Nephron (organoid): ENCODE measurements at regions not wholly inside any gene's neighbourhood (a gene's known extent, or its start where the extent isn't known, plus 50 kb on each side); places are given as distances from the start of the nearest gene placed in this dataset.
A peak's percentile ranks its signal among the peaks of the same experiment; 100 is the strongest.

Experiments
- H3K27ac Mint-ChIP-seq, 3 experiments: 2 replicates each; pipeline ENCODE4 v1.8.0; 2020; ENCODE audit warnings: mixed read lengths in 3 of 3, mild to moderate bottlenecking in 2 of 3, moderate library complexity in 1 of 3
- H3K27me3 Mint-ChIP-seq: 2 replicates; pipeline ENCODE4 v1.8.0; 2021; ENCODE audit warnings: low read depth, mild to moderate bottlenecking, moderate library complexity, mixed read lengths
- H3K36me3 Mint-ChIP-seq: 2 replicates; pipeline ENCODE4 v1.8.0; 2020; ENCODE audit warnings: low read depth, mixed read lengths
- H3K4me1 Mint-ChIP-seq: 2 replicates; pipeline ENCODE4 v1.8.0; 2020; ENCODE audit warnings: mixed read lengths
- H3K4me3 Mint-ChIP-seq, 3 experiments: 2 replicates each; pipeline ENCODE4 v1.8.0; 2020; ENCODE audit warnings: mild to moderate bottlenecking in 3 of 3, mixed read lengths in 3 of 3, moderate library complexity in 2 of 3
- H3K9me3 Mint-ChIP-seq: 2 replicates; pipeline ENCODE4 v1.8.0; 2020; ENCODE audit warnings: mixed read lengths
- CTCF ChIP-seq, 3 experiments: fragments of 200-600 bp; sonication (generic); IDR thresholded peaks; one replicate each; pipeline ENCODE4 v1.5.0; 2021; ENCODE audit warnings: antibody characterized with exemption in 3 of 3; ENCODE audit not compliant: unreplicated experiment in 3 of 3

DNA sequence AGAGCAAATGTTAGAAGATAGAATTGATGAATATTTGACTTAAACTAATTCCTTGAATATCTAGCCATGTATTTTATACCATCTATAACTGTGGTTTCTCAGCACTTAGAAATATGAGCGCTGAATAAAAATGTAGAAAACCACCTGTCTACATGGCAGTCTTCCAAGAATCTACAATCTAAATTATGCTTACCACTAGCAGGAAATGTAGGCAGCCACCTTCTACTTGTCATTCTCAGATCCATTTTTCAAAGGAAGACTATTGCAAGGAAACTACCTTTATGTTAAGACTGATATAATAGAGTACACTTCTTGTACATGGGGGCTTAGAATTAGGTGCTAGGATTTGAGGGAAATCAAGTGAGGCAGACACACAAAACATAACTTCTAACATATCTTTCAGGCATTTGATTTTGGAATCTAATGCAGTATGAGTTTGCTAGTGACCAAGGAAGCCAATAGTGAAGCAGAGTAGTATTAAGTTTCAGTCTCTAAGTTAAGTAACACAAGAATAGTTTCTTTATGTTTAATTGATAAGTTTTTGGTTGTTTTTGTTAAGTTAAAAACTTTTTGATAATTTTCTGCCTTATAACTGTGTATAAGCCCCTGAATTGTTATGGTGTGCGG, 175.9 kb upstream of the ITGA4 start:
- no peak for TF ChIP-seq CTCF (IDR thresholded peaks at IDR 0.05; ENCODE audit: unreplicated experiment in 3 of 3)
- Mint-ChIP-seq H3K9me3 (no peaks in the 10 kb centered on the region), H3K27ac (peak overlapping the region; percentile 6 to 59 (median 8)), H3K27me3 (no peaks in the 10 kb centered on the region), H3K36me3 (no peaks in the 10 kb centered on the region), H3K4me3 (no peak overlapping the region), H3K4me1 (peaks cover 22% of the 10 kb centered on the region)

GRCh38 chr2:181285116-181285515, 172.1 kb upstream of the ITGA4 start:
- H3K9me3 Mint-ChIP-seq, result no peaks in the 10 kb centered on the region
- no peak overlapping the region for H3K4me3 Mint-ChIP-seq
- H3K4me1 Mint-ChIP-seq, result peaks cover 16% of the 10 kb centered on the region
- TF ChIP-seq CTCF (IDR thresholded peaks at IDR 0.05; ENCODE audit: unreplicated experiment in 3 of 3), result no peak
- no peaks in the 10 kb centered on the region for H3K36me3 Mint-ChIP-seq
- no peak overlapping the region for H3K27ac Mint-ChIP-seq
- no peaks in the 10 kb centered on the region for H3K27me3 Mint-ChIP-seq

- no peaks in the 10 kb centered on the region for H3K9me3 Mint-ChIP-seq
- H3K36me3 Mint-ChIP-seq, result no peaks in the 10 kb centered on the region
Observed at GRCh38 chr2:181289698-181290097, 167.5 kb upstream of the ITGA4 start.

DNA sequence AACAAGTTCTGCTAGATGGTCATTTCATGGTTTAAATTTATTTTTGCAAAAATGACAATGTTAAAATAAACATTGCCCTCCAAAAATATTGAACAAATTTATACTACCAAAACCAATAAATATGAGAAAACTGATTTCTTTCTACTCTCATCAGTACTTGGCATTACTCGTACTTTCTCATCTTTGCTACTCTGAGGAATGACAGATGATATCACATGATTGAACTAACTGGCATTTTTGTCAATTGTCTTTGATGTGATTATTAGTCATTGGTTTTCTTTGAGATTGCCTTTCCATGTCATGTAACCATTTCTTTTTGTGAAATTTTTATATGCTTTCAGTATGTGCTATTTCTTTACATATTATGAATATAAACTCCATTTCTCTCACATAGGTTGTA, 167.0 kb upstream of the ITGA4 start:
- Mint-ChIP-seq H3K36me3 (no peaks in the 10 kb centered on the region), H3K4me3 (no peak overlapping the region), H3K27ac (no peak overlapping the region), H3K4me1 (no peaks in the 10 kb centered on the region), H3K9me3 (no peaks in the 10 kb centered on the region), H3K27me3 (no peaks in the 10 kb centered on the region)
- no peak for TF ChIP-seq CTCF (IDR thresholded peaks at IDR 0.05; ENCODE audit: unreplicated experiment in 3 of 3)

More at GRCh38 chr2:181289698-181290097, 167.5 kb upstream of the ITGA4 start:
- TF ChIP-seq CTCF (IDR thresholded peaks at IDR 0.05; ENCODE audit: unreplicated experiment in 3 of 3), result no peak
- Mint-ChIP-seq H3K27ac (no peak overlapping the region), H3K4me1 (no peaks in the 10 kb centered on the region), H3K4me3 (no peak overlapping the region), H3K27me3 (no peaks in the 10 kb centered on the region)

DNA sequence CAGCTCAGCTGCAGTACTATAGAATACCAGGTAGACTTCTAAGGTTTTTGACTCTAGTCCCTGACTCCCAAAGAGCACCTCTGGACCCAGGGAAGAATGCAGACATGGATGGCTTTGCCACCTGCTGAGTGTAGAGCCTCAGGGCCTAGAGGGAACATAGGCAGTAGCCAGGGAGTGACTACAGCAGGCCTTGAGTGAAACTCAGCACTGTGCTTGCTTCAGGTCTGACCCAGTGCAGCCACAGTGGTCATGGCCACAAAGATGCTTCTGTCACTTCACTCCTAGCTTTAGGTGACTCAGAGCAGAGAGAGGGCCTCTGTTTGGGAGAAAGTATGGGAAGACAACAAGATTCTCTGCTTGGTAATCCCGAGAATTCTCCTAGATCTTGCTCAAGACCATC, 162.2 kb upstream of the ITGA4 start:
- H3K9me3 Mint-ChIP-seq, result peaks cover 20% of the 10 kb centered on the region

More for the DNA sequence above, 162.2 kb upstream of the ITGA4 start:
- no peaks in the 10 kb centered on the region for H3K4me1 Mint-ChIP-seq
- H3K4me3 Mint-ChIP-seq, result no peak overlapping the region
- no peak overlapping the region for H3K27ac Mint-ChIP-seq
- H3K27me3 Mint-ChIP-seq, result no peaks in the 10 kb centered on the region
- no peaks in the 10 kb centered on the region for H3K36me3 Mint-ChIP-seq
- no peak for TF ChIP-seq CTCF (IDR thresholded peaks at IDR 0.05; ENCODE audit: unreplicated experiment in 3 of 3)
